Activated CD8-positive, alpha-beta memory T cell treated with anti-CD3 and anti-CD28 coated beads, Interleukin-2, amount 50 U/mL, for 24 hours (primary cell): ENCODE measurements at regions not wholly inside any gene's neighbourhood (a gene's known extent, or its start where the extent isn't known, plus 50 kb on each side); places are given as distances from the start of the nearest gene placed in this dataset.
"Not testable (repeated sequence)": the region's sequence is repeated elsewhere in the genome, so short reads cannot be mapped to it uniquely, and the experiment has no call there.

Source experiments
- DNase-seq: peaks from one replicate; pipeline ENCODE4 v3.0.0-alpha.2; 2020; ENCODE audit errors: extremely low read depth

GRCh38 chr7:25664593-25664992 is 436.3 kb upstream of the NPVF start:
- no peak for DNase-seq

GRCh38 chr7:25665374-25665773 is 437.1 kb upstream of the NPVF start:
- DNase-seq: no peak

GRCh38 chr7:25665903-25666670 is 437.8 kb upstream of the NPVF start:
- no peak for DNase-seq

- DNase-seq: no peak
These were observed 438.4 kb upstream of the NPVF start for GRCh38 chr7:25666671-25667060.

GRCh38 chr7:25669281-25669781 is 441.0 kb upstream of the NPVF start:
- DNase-seq: no peak

GRCh38 chr7:25669961-25670841 is 441.9 kb upstream of the NPVF start:
- DNase-seq: no peak

- no peak for DNase-seq
These were observed 442.8 kb upstream of the NPVF start for GRCh38 chr7:25671111-25671510.

GRCh38 chr7:25672496-25672895 is 444.2 kb upstream of the NPVF start:
- DNase-seq: no peak

GRCh38 chr7:25675789-25676474 is 447.6 kb upstream of the NPVF start:
- no peak for DNase-seq

- DNase-seq: no peak
These were observed 449.3 kb upstream of the NPVF start for GRCh38 chr7:25677595-25677994.

GRCh38 chr7:25678215-25678614 is 449.9 kb upstream of the NPVF start:
- DNase-seq: no peak

- no peak for DNase-seq
These were observed 452.4 kb upstream of the NPVF start for GRCh38 chr7:25680636-25681035.

GRCh38 chr7:25684360-25684759 is 456.1 kb upstream of the NPVF start:
- DNase-seq: no peak

GRCh38 chr7:25686493-25686892 is 458.2 kb upstream of the NPVF start:
- no peak for DNase-seq

- no peak for DNase-seq
These were observed 457.8 kb upstream of the NFE2L3 start for GRCh38 chr7:25694211-25694610.

GRCh38 chr7:25694699-25695098 is 457.3 kb upstream of the NFE2L3 start:
- DNase-seq: no peak

- no peak for DNase-seq
These were observed 455.4 kb upstream of the NFE2L3 start for GRCh38 chr7:25696571-25696970.

- DNase-seq: no peak
These were observed 453.4 kb upstream of the NFE2L3 start for GRCh38 chr7:25698451-25699113.

- DNase-seq: not testable (repeated sequence)
These were observed 451.9 kb upstream of the NFE2L3 start for GRCh38 chr7:25700141-25700540.

- no peak for DNase-seq
These were observed 447.6 kb upstream of the NFE2L3 start for GRCh38 chr7:25704413-25704812.

GRCh38 chr7:25706764-25707163 is 445.2 kb upstream of the NFE2L3 start:
- no peak for DNase-seq
